Sigmoid colon (tissue), 4 donors: ENCODE measurements at regions not wholly inside any gene's neighbourhood (a gene's known extent, or its start where the extent isn't known, plus 50 kb on each side); places are given as distances from the start of the nearest gene placed in this dataset.

Experiments used
- CTCF ChIP-seq, 4 experiments: fragments of 450-650 bp in 3 of 4; fragments of 200-600 bp in 1 of 4; IDR thresholded peaks; one replicate each; pipeline ENCODE4 v1.5.1; 2016 to 2019; ENCODE audit warnings: antibody characterized with exemption in 4 of 4, mild to moderate bottlenecking in 3 of 4, moderate library complexity in 2 of 4
- EP300 ChIP-seq, 4 donors: sonication (generic); formaldehyde crosslinking; IDR thresholded peaks; one replicate each; pipeline ENCODE4 v1.6.1; 2017; ENCODE audit warnings: antibody characterized with exemption in 4 of 4
- POLR2A ChIP-seq, 2 donors: fragments of 450-650 bp; IDR thresholded peaks; one replicate each; pipeline ENCODE4 v1.6.1; 2016; ENCODE audit warnings: antibody characterized with exemption in 2 of 2, mild to moderate bottlenecking in 2 of 2, moderate library complexity in 2 of 2
- POLR2AphosphoS5 ChIP-seq, 4 donors: sonication (generic); formaldehyde crosslinking; IDR thresholded peaks; one replicate each; pipeline ENCODE4 v1.6.1; 2017; ENCODE audit warnings: antibody characterized with exemption in 4 of 4

- TF ChIP-seq CTCF (IDR thresholded peaks at IDR 0.05) (no peak), POLR2AphosphoS5 (IDR thresholded peaks at IDR 0.05) (peak in 1 of 4 donors; percentile 34), POLR2A (IDR thresholded peaks at IDR 0.05) (no peak), EP300 (IDR thresholded peaks at IDR 0.05) (no peak)
Measured at GRCh38 chr5:74311961-74312360, 328.6 kb downstream of the ENC1 start.
